BJ (cell line): ENCODE measurements at regions not wholly inside any gene's neighbourhood (a gene's known extent, or its start where the extent isn't known, plus 50 kb on each side); places are given as distances from the start of the nearest gene placed in this dataset.

Experiments used
- CTCF ChIA-PET: fragments of 350-600 bp; formaldehyde crosslinking; extraction: SDS; loops from one replicate; lab custom pipeline; 2021; ENCODE audit warnings: antibody characterized with exemption, inconsistent platforms; lab: Yijun Ruan, JAX
- POLR2A ChIA-PET: fragments of 300-600 bp; sonication (Branson Sonifier 250); formaldehyde crosslinking; extraction: SDS; loops from one replicate; lab custom pipeline; 2021; ENCODE audit warnings: antibody characterized with exemption; lab: Charles Lee
- DNase-seq: peaks from one replicate; pipeline ENCODE4 v3.0.0-alpha.2; 2011; ENCODE audit warnings: low read depth
- H3K27me3 ChIP-seq: 2 replicates; pipeline ENCODE4 v1.6.0; 2011; ENCODE audit warnings: low read length; ENCODE audit not compliant: control insufficient read depth, insufficient read depth
- H3K36me3 ChIP-seq: 2 replicates; pipeline ENCODE4 v1.5.1; 2011; ENCODE audit warnings: low read length; ENCODE audit not compliant: control insufficient read depth, insufficient read depth
- H3K4me3 ChIP-seq: 2 replicates; pipeline ENCODE4 v1.5.1; 2011; ENCODE audit warnings: low read depth, mild to moderate bottlenecking, control low read depth, low read length
- CTCF ChIP-seq: IDR thresholded peaks from 2 replicates; pipeline ENCODE4 v1.5.1; 2011; ENCODE audit warnings: low read depth, mild to moderate bottlenecking, control low read depth, inconsistent platforms, low read length, moderate library complexity; ENCODE audit not compliant: insufficient read depth

- H3K27me3 ChIP-seq: no peaks in the 10 kb centered on the region
- ChIA-PET POLR2A (no interaction called here), CTCF (no interaction called here)
- DNase-seq: no peak
- H3K4me3 ChIP-seq: no peak overlapping the region
- H3K36me3 ChIP-seq: no peaks in the 10 kb centered on the region
- TF ChIP-seq CTCF: no peak
These were observed 371.2 kb upstream of the ADARB2 start for GRCh38 chr10:2108496-2108895.

GRCh38 chr10:2106641-2107040 lies 369.3 kb upstream of the ADARB2 start:
- no peaks in the 10 kb centered on the region for H3K27me3 ChIP-seq
- DNase-seq: no peak
- H3K36me3 ChIP-seq: no peaks in the 10 kb centered on the region
- CTCF ChIA-PET: no interaction called here
- POLR2A ChIA-PET: no interaction called here
- no peak overlapping the region for H3K4me3 ChIP-seq
- no peak for TF ChIP-seq CTCF

- TF ChIP-seq CTCF: no peak
- H3K36me3 ChIP-seq: no peaks in the 10 kb centered on the region
- no peak for DNase-seq
- no peaks in the 10 kb centered on the region for H3K27me3 ChIP-seq
- ChIA-PET CTCF (no interaction called here), POLR2A (no interaction called here)
- H3K4me3 ChIP-seq: no peak overlapping the region
These were observed 362.0 kb upstream of the ADARB2 start for GRCh38 chr10:2099321-2099720.

GRCh38 chr10:2097937-2098336 lies 360.6 kb upstream of the ADARB2 start:
- no peak for DNase-seq
- POLR2A ChIA-PET: no interaction called here
- H3K36me3 ChIP-seq: no peaks in the 10 kb centered on the region
- H3K4me3 ChIP-seq: no peak overlapping the region
- CTCF ChIA-PET: no interaction called here
- H3K27me3 ChIP-seq: no peaks in the 10 kb centered on the region
- TF ChIP-seq CTCF: no peak

- no peak for TF ChIP-seq CTCF
- CTCF ChIA-PET: no interaction called here
- no peak overlapping the region for H3K4me3 ChIP-seq
- DNase-seq: no peak
- no peaks in the 10 kb centered on the region for H3K36me3 ChIP-seq
- no peaks in the 10 kb centered on the region for H3K27me3 ChIP-seq
- POLR2A ChIA-PET: no interaction called here
These were observed 356.8 kb upstream of the ADARB2 start for GRCh38 chr10:2094171-2094570.
